GOT3 (cell line): ENCODE measurements at regions not wholly inside any gene's neighbourhood (a gene's known extent, or its start where the extent isn't known, plus 50 kb on each side); places are given as distances from the start of the nearest gene placed in this dataset.
"Not testable (repeated sequence)": the region's sequence is repeated elsewhere in the genome, so short reads cannot be mapped to it uniquely, and the experiment has no call there.

Experiments
- DNase-seq: peaks from one replicate; lab custom pipeline; 2025; ENCODE audit warnings: mixed read lengths; lab: John Stamatoyannopoulos, UW

DNA sequence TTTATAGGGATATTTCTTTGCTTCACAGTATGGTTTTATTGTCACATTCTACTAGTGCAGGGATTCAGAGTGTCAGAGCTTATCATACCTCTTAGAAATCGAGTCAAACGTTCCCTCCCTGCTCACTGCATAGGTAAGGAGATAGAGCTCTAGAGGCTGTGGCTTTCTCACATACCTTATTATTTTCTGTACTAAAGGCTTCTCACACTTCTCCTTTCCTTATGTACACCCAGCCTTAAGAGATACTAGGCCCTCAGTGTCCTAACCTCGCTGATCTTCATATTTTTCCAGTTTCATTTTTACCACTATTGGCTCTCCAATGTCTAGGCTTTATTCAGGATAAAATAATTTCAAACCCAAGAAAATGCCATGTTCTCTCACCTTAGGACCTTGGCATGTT lies 297.3 kb upstream of the RIOK2 start:
- no peak for DNase-seq

DNA sequence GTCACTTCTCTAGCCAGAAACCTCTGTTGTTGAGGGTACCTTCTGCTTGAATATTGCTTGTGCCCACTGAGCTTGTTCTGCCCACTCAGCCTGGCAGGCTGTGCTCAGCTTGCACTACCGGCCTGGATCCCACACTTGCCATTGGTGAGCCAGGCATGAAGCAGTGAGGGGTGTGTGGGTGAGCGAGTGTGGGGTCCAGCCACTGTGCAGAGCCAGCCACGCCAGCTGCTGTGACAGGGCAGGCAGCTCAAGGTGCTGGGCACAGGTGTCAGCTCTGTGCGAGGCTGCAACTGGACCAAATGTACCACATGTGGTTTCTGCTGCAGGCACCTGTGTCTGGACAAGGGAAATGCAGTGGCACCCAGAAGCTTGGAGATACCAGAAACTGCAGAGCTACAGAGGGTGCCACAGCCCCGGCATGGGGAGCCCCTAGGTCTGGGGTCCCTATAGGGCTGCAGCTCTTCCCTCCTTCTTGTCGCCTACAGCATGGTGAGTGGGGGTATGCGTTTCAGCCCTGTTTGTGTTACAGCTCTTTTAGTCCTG lies 305.1 kb upstream of the RIOK2 start:
- no peak for DNase-seq

DNA sequence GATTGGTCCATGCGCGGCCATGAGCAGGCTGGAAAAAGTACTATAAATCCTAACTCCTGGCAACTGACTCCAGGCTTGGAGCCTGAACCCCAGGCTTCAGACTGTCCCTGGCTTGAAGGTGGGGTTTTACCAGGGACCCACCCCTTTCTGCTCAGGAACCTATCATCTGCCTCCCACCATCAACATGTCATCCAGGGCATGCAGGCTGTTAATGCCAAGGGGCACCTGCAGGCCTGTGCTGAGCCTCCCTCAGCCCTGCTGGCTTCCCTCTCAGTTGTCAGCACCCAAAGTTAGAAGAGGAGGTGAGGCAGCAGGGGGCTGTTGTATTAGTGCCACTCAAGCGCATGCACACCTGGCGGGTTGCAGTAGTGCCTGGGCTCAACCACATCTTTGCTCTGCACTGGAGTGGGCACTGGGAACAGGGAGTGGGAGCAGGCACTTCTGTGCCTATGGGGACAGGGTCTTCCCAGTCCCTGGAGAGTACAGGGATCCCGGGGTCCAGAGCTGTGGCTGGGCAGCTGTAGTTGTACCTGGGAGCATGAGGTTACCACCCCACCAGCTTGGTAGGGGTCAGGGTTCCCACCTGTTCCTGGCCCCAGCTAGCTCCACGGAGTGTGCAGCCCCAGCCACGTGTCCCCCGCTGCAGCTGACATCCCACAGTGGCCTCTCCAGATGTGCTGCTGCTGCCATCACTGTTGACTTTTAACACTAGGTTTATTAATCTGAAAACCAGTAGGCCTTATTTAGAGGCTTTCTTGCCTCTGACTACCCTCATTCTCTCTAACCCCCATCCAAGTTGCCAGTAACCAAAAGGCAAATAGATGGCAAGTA lies 306.2 kb upstream of the RIOK2 start:
- DNase-seq = no peak

DNA sequence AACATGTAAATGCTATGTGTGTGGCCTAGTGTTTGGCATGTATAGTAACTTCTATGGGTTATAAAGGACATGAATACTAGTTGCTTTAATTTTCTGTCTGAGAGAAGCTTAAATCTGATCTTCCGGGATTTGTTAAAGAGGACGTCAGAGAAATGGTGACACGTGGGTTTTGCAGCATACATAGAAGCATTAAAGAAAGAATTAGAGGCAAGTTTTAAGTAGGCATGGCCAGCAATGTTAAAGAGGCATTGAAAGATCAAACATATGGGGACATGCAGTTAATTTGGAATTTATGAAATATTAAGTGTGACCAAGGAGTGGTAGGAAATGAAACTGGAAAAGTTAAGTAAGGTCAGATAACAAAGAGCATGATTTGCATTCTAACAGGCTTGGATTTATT lies 311.4 kb upstream of the RIOK2 start:
- DNase-seq = no peak

DNA sequence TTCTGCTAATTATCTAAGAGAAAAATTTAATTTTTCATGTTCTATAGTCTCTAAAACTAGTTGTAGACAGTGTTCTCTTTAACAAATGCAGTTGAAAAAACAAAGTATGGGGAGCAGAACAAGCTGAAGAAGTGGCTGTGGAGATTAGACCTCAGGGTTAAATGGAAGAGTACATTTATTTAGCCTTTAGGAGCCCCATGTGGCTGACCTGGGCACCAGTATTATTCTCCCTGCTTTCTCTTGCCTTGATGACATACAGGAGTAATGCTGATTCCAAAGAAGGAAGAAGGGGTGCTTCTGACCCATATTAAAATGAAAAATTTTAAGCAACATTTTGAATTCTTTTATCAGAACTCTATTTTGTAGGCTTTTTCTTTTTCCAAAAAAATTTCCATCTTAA lies 312.3 kb upstream of the RIOK2 start:
- DNase-seq = no peak

DNA sequence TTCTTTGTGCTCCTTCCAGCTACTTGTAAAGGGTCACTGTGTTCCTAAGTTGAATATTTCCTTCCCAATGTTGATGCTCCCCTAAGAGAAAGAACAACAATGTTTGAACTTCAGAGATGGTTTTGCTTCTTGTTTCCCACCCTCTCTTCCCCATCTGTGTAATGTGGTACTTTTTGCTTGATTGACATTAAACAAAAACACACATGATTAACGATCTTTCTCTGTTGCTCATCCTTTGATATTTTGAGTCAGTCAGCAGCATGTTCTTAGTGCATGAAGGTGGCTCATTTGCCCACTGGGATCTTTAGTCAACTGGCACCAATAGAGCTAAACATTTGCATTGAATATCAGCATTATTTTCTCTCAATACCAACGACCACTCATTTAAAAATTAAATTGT lies 313.0 kb upstream of the RIOK2 start:
- no peak for DNase-seq

DNA sequence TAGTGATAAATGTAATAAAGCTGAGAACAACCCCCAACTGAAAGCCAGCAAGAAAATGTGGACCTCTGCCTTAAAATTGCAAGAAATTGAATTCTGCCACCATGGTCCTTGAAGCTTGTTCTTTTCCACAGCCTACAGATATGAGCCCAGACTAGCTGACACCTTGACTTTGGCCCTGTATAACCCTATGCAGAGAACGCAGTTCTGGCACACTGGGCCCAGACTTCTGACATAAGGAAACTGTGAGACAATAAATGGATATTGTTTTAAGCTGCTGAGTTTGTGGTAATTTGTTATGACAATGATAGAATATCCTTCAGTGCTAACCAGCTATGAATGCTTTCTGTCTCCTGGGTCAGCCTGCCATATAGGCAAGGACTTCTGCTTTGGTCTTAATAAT lies 315.6 kb upstream of the RIOK2 start:
- no peak for DNase-seq

DNA sequence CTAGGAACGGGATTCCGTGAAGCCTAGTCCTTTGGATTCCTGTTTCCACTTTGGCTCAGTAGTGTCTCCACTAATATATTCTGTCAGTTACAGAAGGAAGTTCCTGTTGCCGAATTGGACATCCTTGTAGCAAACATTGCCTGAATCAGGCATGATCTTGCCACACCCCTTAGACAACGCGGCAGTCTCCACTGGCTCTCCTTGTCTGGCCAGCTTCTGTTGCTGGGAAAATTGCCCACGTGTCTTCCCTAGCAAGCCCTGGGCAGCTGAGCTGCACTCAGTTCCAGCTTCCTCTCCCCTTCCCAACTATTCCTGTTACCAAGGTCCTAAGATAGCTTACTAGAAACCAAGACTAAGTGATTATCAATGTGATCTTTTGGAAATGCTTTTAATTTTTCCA lies 316.6 kb upstream of the RIOK2 start:
- DNase-seq = no peak

DNA sequence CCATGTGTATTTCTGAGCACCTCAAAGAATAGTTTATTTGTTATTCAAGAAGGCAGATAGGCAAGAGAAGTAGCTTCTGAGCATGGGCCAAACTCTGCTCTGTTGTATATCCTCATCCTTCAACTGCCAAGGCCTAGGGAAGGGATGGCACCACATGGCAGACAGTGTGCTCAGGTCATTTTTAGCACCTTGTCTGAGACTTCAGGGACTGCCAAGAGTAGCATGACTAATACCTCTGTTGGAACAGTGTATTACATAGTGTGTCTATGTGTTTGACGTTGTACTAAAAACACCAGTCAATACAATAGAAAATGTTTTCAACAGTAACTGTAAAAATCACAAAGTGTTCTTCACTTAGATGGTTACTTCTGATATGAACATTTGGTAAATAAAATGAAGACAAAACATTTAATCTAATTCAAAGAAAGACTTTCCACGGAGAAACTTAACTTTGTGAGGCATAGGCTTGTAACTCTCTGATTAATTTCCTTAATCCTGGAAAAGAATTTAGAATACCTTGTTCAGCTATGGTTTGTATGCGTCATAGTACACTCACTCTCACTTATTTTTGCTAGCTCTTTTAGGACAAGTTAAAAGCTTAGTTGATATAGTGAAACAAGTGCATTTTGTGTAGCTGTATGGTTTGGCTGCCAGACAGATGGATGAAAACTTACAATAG lies 318.4 kb upstream of the RIOK2 start:
- DNase-seq = no peak

DNA sequence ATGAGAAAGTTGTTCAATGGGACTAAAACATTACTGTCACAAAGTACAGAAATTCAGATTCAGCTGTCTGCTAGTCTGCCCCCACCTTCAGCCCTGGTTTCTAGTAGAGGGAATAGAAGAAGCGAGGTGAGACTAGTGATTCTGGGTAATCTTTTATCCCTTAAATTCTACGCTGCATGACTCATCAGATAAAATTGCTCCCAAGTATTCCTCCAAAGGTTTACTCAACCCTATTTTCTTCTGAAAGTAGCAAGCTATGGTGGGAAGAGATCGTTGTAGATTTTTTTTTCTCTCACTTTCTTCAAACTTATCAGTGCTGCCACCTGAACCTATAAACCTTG lies 318.9 kb upstream of the RIOK2 start:
- DNase-seq = no peak

DNA sequence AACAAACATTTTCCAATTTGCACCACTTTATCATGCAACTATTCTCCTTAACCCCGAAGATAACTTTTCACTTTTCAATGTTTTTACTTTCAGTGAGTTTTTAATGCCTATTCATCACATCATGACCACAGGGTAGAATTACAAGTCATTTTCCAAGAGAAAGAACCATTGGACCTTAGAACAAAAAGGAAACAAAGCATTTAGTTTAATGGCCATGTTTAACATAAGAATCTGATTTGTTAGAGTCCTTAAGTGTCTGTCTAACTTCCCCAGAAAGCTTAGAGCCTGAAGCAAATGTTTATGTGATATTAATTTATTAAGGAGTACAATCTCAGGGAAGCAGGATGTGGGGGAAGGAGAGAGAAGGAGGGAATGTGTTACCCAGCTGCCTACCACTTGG lies 325.8 kb upstream of the RIOK2 start:
- no peak for DNase-seq

DNA sequence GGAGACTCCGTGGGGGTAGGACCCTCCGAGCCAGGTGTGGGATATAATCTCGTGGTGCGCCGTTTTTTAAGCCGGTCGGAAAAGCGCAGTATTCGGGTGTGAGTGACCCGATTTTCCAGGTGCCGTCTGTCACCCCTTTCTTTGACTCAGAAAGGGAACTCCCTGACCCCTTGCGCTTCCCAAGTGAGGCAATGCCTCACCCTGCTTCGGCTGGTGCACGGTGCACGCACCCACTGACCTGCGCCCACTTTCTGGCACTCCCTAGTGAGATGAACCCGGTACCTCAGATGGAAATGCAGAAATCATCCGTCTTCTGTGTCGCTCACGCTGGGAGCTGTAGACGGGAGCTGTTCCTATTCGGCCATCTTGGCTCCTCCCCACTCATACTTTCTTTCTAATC lies 336.5 kb upstream of the RIOK2 start:
- DNase-seq = not testable (repeated sequence)

DNA sequence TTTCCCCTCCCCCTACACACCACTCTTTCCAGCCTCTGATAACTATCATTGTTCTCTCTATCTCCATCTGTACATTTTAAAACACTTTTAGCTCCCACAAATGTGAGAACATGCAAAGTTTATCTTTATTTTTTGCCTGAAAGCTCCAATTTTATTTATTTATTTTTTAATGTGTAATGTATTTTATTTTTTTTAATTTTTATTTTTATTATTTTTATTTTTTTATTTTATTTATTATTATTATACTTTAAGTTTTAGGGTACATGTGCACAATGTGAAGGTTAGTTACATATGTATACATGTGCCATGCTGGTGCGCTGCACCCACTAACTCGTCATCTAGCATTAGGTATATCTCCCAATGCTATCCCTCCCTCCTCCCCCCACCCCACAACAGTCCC lies 340.3 kb upstream of the RIOK2 start:
- not testable (repeated sequence) for DNase-seq

DNA sequence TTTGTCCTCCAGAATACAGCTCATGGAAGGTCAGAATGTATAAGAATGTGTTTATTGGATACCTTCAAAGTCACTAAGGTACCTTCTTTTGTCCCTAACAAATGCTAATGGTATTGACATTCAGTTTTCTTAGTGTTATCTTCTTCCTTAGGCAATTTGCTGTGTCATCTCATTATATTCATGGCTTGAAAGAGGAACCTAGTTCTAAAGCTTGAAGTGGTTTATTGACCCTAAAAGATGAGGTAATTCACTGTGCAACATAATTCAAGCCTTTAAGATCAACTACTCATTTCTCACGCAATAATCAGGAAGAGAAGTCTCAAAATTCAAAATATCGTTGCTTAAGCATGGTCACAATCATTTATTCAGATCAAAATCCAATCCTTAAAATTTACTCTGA lies 342.7 kb upstream of the RIOK2 start:
- DNase-seq = no peak

DNA sequence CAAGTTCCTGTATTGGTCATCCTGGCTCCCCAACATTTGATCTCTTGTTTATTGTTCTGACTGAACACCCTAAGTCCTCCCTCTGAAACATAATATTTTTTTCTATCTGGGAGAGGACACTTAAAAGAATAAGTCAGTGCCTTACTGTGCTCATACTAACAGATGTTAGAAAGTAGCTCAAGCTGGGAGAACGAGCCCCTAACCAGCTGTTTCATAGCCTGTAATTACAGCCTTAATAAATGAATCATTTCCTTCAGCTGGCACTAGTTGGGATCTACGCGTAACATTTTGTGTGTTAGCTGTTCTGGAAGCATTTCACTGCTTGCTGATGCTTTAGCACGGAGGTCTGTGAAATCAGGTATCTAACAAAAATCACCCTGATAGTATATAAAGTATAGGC lies 345.9 kb upstream of the RIOK2 start:
- DNase-seq = no peak

DNA sequence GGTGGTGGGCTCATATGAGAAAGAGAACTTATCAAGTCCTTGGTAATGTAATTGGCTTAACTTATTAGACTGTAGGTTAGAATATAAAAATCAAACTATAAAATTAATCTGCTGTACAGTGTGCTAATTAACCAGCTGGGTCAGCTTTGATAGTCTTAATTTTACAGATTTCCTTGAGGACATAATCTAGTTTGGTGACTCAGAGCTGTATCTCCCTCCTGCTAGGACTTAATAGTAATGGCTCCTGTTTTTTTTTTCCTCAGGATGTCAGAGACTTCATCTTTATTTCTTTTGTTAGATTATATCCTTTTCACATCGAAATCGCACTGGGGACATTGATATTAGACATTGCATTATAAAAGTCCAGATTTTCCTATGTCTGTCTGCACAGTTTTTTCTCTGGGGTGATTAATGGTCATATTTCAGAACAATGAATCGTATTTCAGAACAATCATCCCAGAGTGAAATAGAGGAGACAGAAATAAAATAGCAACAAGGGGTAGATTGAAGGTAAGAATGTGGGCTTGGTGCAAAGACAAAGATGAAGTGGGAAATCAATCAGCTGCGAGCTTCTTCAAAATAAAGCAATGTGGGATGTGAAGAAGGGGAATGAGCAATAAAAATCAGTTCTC lies 346.4 kb upstream of the RIOK2 start:
- no peak for DNase-seq

DNA sequence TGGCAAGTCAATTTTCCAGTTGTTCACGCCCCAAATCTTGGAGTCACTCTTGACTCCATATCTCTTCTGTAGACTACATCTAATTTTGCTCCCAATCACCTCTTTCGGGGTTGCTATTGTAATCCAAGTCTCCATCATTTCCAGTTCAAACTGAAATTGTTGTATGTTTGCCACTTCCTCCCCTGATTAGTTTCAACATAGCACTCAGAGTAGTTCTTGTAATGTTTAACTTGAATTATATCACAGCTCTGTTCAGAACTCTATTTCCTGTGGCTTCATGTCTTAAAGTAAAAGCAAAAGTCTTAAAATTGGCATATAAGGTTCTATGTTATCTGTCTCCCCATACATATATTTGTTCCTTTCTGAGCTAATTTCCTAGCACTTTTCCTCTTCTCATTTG lies 348.5 kb upstream of the RIOK2 start:
- no peak for DNase-seq

DNA sequence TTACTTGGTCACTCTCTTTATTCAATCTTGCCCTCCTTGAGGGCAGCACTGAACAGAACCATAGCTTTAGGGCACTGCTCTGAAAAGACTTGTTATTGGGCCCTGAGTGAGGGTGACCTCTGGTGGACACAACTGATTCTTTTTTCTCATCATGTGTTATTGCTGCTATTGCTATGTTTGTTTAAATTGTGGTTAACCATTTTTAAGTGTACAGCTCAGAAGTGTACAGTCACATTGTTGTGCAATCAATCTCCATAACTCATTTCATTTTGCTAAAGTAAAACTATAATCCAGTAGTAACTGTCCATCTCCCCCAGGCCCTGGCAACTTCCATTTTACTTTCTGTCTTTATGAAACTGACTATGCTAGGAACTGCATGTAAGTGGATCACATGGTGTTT lies 351.1 kb upstream of the RIOK2 start:
- no peak for DNase-seq

DNA sequence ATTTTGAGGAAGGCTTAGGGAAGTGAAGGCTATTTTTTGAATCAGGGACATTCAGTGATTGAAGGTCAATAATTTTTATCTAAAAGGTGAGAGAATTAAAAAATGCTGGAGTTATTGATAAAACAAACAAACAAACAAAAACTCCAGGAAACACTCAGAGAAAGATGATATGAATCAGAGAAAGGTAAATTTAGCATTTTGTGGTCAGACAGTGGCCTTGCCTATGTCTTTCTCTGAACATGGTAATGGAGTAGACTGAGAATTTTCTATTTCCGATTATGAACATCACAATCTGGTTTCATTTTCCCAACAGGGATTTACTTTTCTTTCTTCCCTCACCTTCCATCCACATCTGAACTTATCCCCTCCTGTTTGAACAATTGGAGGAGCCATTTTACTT lies 353.6 kb upstream of the RIOK2 start:
- no peak for DNase-seq

DNA sequence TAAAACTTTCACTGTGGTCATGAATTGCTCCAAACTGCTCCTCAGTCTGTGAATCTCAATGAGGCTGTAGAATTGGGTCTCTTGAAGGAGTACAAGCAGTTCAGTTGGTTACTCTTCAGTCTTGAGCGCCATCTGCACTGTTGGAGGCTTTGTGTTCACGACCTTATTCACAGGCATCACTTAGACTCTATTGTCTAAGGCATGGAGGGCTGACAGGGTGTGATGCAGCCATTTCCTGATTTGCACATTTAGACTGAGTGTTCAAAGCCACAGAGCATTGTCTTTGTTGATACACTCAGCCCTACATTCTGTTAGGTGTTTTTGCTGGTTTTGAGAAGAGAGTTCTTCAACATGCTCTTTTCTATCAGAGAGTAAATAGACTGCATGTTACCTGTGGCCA lies 355.9 kb upstream of the RIOK2 start:
- DNase-seq = no peak

DNA sequence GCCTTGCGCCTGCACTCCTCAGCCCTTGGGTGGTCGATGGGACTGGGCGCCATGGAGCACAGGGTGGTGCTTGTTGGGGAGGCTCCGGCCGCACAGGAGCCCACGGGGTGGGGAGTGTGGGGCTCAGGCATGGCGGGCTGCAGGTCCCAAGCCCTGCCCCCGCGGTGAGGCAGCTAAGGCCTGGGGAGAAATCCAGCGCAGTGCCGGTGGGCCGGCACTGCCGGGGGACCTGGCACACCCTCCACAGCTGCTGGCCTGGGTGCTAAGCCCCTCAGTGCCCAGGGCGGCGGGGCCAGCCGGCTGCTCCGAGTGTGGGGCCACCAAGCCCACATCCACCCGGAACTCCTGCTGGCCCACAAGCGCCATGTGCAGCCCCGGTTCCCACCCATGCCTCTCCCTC lies 358.8 kb upstream of the RIOK2 start:
- DNase-seq = no peak

DNA sequence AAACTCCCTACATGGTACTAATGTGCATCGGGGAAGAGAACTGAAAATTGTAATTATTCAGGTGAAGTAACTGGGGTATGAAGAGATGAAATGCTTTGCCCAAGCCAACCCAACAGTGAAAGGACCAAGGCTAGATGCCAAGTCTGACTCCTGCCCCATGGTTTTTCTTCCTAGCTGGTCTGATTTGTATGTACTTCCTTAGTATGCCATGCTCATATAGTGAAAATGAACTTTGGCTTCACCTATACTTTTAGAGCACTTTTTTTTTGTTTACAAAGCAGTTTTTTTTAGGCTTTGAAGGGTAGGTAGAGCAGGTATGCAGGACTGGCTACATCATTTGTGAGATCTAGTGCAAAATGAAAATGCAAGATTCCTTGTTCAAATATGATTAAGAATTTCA lies 359.4 kb upstream of the RIOK2 start:
- DNase-seq = no peak

DNA sequence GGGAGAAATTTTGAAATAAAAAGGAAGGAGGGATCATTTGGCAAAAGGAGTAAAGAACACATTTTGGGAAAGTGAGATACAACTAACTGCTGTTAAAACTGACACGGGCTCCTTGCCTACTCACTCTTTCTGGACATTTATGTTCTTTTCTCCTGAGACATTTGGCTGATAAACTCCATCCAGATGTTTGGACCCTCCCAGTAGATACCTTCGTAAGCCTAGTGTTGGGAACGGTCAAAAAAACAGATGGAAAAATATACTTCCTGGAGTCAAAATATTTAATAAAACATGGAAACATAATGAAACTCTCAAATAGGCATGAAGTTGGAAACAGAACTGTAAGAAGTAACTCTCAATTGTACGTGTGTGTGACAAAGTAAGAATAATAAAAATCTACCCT lies 360.1 kb upstream of the RIOK2 start:
- no peak for DNase-seq
